HG02642 (cell line): ENCODE measurements at regions not wholly inside any gene's neighbourhood (a gene's known extent, or its start where the extent isn't known, plus 50 kb on each side); places are given as distances from the start of the nearest gene placed in this dataset.

Experiments used
- ATAC-seq: cut with Tn5 transposase; IDR thresholded peaks from one replicate; pipeline ENCODE4 v1.9.1; 2021; ENCODE audit warnings: mild to moderate bottlenecking; ENCODE audit not compliant: unreplicated experiment, poor library complexity

DNA sequence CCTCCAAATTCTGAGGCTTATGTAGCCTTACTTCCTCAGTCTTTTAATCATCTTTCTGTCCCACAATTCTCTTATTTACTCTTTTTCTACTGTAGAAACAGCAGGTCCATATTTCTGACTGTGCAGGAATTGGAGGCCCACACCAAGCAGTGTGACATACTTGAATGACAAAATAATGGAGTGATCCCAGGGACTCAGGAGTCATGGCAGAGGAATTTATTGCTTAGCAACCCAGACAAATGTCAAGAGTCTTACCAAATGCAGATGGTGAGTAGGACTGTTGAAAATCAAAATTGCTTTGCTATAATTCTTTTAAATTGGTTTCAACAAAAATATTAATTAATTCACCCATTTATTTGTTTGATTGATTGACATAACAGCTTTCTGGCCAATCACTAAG is 59.9 kb downstream of the HTR1B start:
- no peak for ATAC-seq

- ATAC-seq, result no peak
Observed at GRCh38 chr6:77401231-77401630, 62.1 kb downstream of the HTR1B start.

GRCh38 chr6:77397561-77397960 is 65.7 kb downstream of the HTR1B start:
- no peak for ATAC-seq

GRCh38 chr6:77389402-77389801 is 73.9 kb downstream of the HTR1B start:
- no peak for ATAC-seq

- ATAC-seq, result no peak
Observed at GRCh38 chr6:77383026-77383425, 80.3 kb downstream of the HTR1B start.

DNA sequence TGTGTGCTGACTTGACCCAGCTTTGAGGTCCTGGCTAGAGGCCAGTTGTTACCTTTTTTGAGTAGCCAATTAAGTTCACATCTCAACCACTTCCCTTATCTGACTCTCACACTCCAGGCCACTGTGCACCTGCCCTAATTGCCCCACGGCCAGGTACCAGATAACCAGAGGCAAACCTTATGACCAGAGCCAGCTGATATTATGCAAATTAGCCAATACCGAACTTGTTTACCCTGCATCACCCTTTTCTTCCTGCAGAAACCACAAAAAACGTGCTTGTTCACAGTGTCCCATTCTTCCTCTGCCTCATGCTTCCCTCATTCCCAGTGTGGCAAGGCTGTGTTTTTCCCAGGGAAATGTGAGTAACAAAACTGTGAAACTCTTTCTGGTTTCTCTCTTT is 89.3 kb downstream of the HTR1B start:
- no peak for ATAC-seq

GRCh38 chr6:77371748-77372147 is 91.5 kb downstream of the HTR1B start:
- ATAC-seq, result no peak

- no peak for ATAC-seq
Observed at GRCh38 chr6:77368660-77369313, 94.5 kb downstream of the HTR1B start.

DNA sequence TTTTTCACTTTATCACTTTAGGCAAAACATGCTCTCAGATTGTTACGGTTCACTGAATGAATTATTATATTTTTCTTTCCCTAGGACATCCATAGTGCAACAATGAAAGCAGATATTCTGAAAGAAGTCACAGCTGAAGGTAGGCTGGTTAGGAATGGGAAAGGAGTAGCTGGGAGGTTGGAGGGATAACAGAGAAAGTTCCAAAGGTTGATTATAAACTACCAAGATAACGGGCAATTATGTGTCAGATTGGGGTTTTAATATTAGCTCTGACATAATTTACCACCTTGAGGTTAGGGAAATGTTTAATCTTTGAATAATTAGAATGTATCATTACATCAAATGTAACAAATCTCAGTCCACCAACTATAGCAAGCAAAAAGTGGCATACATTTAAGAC is 96.5 kb downstream of the HTR1B start:
- ATAC-seq, result no peak

- ATAC-seq, result no peak
Observed at GRCh38 chr6:77363702-77364101, 99.6 kb downstream of the HTR1B start.

- no peak for ATAC-seq
Observed at GRCh38 chr6:77362055-77362454, 101.2 kb downstream of the HTR1B start.

DNA sequence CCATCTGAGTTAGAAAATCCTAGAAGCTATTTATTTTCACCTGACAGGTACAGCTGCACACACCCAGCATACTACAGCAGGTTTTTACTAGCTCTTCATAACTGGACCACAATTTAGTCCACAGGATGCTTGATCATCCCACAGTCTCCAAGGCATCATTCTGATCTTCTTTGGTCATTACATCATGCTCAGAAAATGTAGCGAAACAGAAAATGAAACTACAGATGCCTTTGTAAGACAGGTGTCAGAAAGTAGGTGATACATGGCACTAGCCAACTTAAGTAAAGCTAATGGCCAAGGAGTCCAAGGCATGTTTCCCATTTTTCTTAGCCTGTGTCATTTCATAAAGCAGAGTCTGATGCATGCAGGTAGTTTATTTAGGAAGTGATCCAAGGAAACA is 102.3 kb downstream of the HTR1B start:
- ATAC-seq, result no peak

GRCh38 chr6:77356821-77357220 is 106.5 kb downstream of the HTR1B start:
- no peak for ATAC-seq

DNA sequence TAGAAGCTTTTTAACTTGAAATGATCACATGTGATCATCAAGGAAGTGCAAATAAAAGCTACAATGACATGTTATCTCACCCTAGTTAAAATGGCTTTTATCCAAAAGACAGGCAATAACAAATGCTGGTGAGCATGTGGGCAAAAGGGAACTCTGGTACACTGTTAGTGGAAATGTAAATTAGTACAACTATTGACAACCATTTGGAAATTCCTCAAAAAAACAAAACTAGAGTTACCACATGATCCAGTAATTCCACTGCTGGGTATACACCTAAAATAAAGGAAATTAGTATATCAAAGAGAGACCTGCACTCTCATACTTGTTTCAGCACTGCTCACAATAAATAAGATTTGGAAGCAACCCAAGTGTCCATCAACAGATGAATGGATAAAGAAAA is 108.7 kb downstream of the HTR1B start:
- no peak for ATAC-seq

DNA sequence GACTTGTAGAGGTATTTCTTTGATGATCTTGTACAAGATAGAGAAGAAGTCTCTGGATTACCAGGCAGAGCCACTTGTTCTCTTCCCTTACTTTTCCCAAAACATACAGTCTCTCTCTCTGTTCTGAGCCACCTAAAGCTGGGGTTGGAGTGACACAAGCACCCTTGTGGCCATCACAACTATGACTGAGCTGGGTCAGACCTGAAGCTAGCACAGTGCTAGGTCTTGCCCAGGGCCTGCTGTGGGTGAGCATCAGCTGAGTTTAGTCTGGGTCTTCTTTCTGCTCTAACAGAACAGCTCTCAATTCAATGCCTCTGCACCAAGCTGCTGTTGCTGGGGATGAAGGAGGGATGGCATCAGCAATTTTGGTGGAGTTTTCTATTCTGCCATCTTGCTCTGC is 110.2 kb downstream of the HTR1B start:
- ATAC-seq, result no peak

DNA sequence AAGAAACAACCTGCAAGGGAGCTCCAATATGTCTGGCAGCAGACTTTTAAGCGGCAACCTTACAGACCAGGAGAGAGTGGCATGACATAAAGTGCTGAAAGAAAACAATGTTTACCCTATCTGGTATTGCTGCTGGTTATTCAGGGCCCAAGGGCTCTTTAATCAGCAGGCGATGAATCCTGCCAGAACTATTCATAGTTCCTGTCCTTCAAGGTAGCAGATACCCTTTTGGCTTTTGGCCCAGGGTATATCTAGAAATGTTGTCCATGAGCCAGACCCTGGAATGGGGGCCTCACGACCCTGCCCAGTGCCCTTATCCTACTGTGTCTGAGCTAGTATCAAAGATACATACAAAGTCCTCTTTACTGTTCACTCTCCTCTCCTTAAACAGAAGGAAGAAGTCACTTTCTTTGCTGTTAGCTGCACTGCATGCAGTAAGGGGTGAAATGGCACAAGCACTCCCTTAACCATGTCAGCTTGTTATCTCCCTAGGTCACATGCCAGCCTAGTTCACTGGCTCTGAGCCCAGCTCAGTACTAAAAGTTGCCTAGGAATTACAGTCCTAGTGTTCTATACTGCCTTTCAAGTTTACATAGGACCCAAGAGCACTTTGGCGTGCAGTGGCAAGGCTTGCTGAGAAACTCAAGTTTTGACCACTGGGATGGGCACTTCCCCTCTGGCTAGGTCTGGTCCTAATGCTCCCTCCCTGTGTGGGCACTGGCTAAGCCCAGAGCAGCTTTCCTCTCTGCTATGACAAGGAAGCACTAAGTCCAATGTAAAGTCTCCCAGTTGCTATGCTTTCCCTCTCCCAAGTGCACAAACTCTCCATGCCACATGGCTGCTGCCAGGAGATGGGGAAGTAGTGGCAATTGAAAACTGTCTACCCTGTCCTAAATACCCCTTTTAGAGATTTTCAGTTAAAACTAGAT is 122.0 kb downstream of the HTR1B start:
- ATAC-seq, result no peak

- no peak for ATAC-seq
Observed at GRCh38 chr6:77340331-77340730, 123.0 kb downstream of the HTR1B start.

- ATAC-seq, result no peak
Observed at GRCh38 chr6:77339926-77340325, 123.4 kb downstream of the HTR1B start.

GRCh38 chr6:77337392-77337791 is 125.9 kb downstream of the HTR1B start:
- no peak for ATAC-seq

- no peak for ATAC-seq
Observed at GRCh38 chr6:77334093-77334492, 129.2 kb downstream of the HTR1B start.

- ATAC-seq, result no peak
Observed at GRCh38 chr6:77332915-77333623, 130.2 kb downstream of the HTR1B start.
